Endothelial cell (in vitro differentiated cells): ENCODE measurements at regions not wholly inside any gene's neighbourhood (a gene's known extent, or its start where the extent isn't known, plus 50 kb on each side); places are given as distances from the start of the nearest gene placed in this dataset.

Experiments used
- DNase-seq: peaks from one replicate; pipeline ENCODE4 v3.0.0; 2021; ENCODE audit warnings: low spot score
- H3K27ac Mint-ChIP-seq: one replicate; pipeline ENCODE4 v1.8.0; 2021; ENCODE audit warnings: mixed read lengths, inconsistent platforms; ENCODE audit not compliant: unreplicated experiment
- H3K27me3 Mint-ChIP-seq: one replicate; pipeline ENCODE4 v1.8.0; 2021; ENCODE audit warnings: mild to moderate bottlenecking, moderate library complexity, mixed read lengths, inconsistent platforms; ENCODE audit not compliant: unreplicated experiment
- H3K36me3 Mint-ChIP-seq: one replicate; pipeline ENCODE4 v1.8.0; 2021; ENCODE audit warnings: mild to moderate bottlenecking, low read depth, mixed read lengths, inconsistent platforms; ENCODE audit not compliant: unreplicated experiment
- H3K4me1 Mint-ChIP-seq: one replicate; pipeline ENCODE4 v1.8.0; 2021; ENCODE audit warnings: mild to moderate bottlenecking, mixed read lengths, inconsistent platforms; ENCODE audit not compliant: unreplicated experiment
- H3K4me3 Mint-ChIP-seq: one replicate; pipeline ENCODE4 v1.8.0; 2021; ENCODE audit warnings: mild to moderate bottlenecking, mixed read lengths, inconsistent platforms; ENCODE audit not compliant: unreplicated experiment
- H3K9me3 Mint-ChIP-seq: one replicate; pipeline ENCODE4 v1.8.0; 2021; ENCODE audit warnings: mixed read lengths, inconsistent platforms; ENCODE audit not compliant: unreplicated experiment
- CTCF ChIP-seq: fragments of 200-600 bp; sonication (generic); IDR thresholded peaks from one replicate; pipeline ENCODE4 v1.5.0; 2021; ENCODE audit warnings: antibody characterized with exemption; ENCODE audit not compliant: unreplicated experiment

GRCh38 chr1:185474440-185475149, 157.6 kb upstream of the IVNS1ABP start:
- no peaks in the 10 kb centered on the region for H3K36me3 Mint-ChIP-seq
- H3K27me3 Mint-ChIP-seq = no peaks in the 10 kb centered on the region
- DNase-seq = no peak
- no peak overlapping the region for H3K4me3 Mint-ChIP-seq
- TF ChIP-seq CTCF = no peak
- H3K4me1 Mint-ChIP-seq = peaks cover 4% of the 10 kb centered on the region
- H3K9me3 Mint-ChIP-seq = no peaks in the 10 kb centered on the region
- H3K27ac Mint-ChIP-seq = no peak overlapping the region

- H3K27me3 Mint-ChIP-seq = no peaks in the 10 kb centered on the region
- no peaks in the 10 kb centered on the region for H3K9me3 Mint-ChIP-seq
- no peaks in the 10 kb centered on the region for H3K36me3 Mint-ChIP-seq
- TF ChIP-seq CTCF = no peak
- DNase-seq = no peak
- no peak overlapping the region for H3K27ac Mint-ChIP-seq
- no peak overlapping the region for H3K4me3 Mint-ChIP-seq
- peaks cover 4% of the 10 kb centered on the region for H3K4me1 Mint-ChIP-seq
Observed at GRCh38 chr1:185473186-185473585, 156.1 kb upstream of the IVNS1ABP start.

- Mint-ChIP-seq H3K36me3 (no peaks in the 10 kb centered on the region), H3K4me3 (no peak overlapping the region), H3K4me1 (peaks cover 4% of the 10 kb centered on the region), H3K27me3 (peaks cover 2% of the 10 kb centered on the region), H3K27ac (no peak overlapping the region), H3K9me3 (no peaks in the 10 kb centered on the region)
- no peak for TF ChIP-seq CTCF
- DNase-seq = no peak
Observed at GRCh38 chr1:185468626-185469025, 151.6 kb upstream of the IVNS1ABP start.

- H3K36me3 Mint-ChIP-seq = no peaks in the 10 kb centered on the region
- peaks cover 4% of the 10 kb centered on the region for H3K4me1 Mint-ChIP-seq
- DNase-seq = no peak
- no peaks in the 10 kb centered on the region for H3K9me3 Mint-ChIP-seq
- no peak overlapping the region for H3K4me3 Mint-ChIP-seq
- H3K27ac Mint-ChIP-seq = no peak overlapping the region
- peaks cover 2% of the 10 kb centered on the region for H3K27me3 Mint-ChIP-seq
- TF ChIP-seq CTCF = no peak
Observed at GRCh38 chr1:185467122-185467521, 150.1 kb upstream of the IVNS1ABP start.

- peaks cover 2% of the 10 kb centered on the region for H3K27me3 Mint-ChIP-seq
- no peaks in the 10 kb centered on the region for H3K4me1 Mint-ChIP-seq
- H3K27ac Mint-ChIP-seq = no peak overlapping the region
- no peaks in the 10 kb centered on the region for H3K36me3 Mint-ChIP-seq
- TF ChIP-seq CTCF = no peak
- no peak overlapping the region for H3K4me3 Mint-ChIP-seq
- no peak for DNase-seq
- H3K9me3 Mint-ChIP-seq = no peaks in the 10 kb centered on the region
Observed at GRCh38 chr1:185464777-185465176, 147.7 kb upstream of the IVNS1ABP start.
